Mucosa of descending colon (tissue), 3 donors: ENCODE measurements at regions not wholly inside any gene's neighbourhood (a gene's known extent, or its start where the extent isn't known, plus 50 kb on each side); places are given as distances from the start of the nearest gene placed in this dataset.
"Not testable (repeated sequence)": the region's sequence is repeated elsewhere in the genome, so short reads cannot be mapped to it uniquely, and the experiment has no call there.

ENCODE experiments used
- ATAC-seq: fragments of 200-7000 bp; cut with Tn5 transposase; one replicate; pipeline ENCODE4 v1.9.1; 2020; ENCODE audit warnings: mild to moderate bottlenecking, moderate library complexity
- DNase-seq, 3 donors: peaks; one replicate each; pipeline ENCODE4 v3.0.0-alpha.2; 2020
- H3K36me3 ChIP-seq: fragments of 200-600 bp; one replicate; pipeline ENCODE4 v1.8.0; 2021; ENCODE audit warnings: low read depth, mild to moderate bottlenecking
- H3K4me1 ChIP-seq: fragments of 200-600 bp; one replicate; pipeline ENCODE4 v1.8.0; 2021; ENCODE audit warnings: low read depth, mild to moderate bottlenecking
- H3K4me3 ChIP-seq: fragments of 200-600 bp; one replicate; pipeline ENCODE4 v1.8.0; 2021; ENCODE audit warnings: mild to moderate bottlenecking
- H3K9me3 ChIP-seq: fragments of 200-600 bp; one replicate; pipeline ENCODE4 v1.8.0; 2021; ENCODE audit warnings: mild to moderate bottlenecking
- intact Hi-C, 2 donors: fragments of 100-400 bp; cut with DNase I in 1 of 2; cut with micrococcal nuclease in 1 of 2; formaldehyde crosslinking; loops; one replicate each; pipeline versions ENCODE4 v1.11.0 to v1.11.1; 2022; cut with DNase I, micrococcal nuclease
- TF ChIP-seq, protein P1 (sequence below): fragments of 200-600 bp; IDR thresholded peaks from one replicate; pipeline ENCODE4 v1.8.0; 2022; ENCODE audit warnings: antibody characterized with exemption, mild to moderate bottlenecking
- donor health status: DM: no; HTN: no; CAD: no; lungs with moderate emphysema.
- donor health status: DM: no; HTN: no; CAD: no.
- donor health status: DM: no; HTN: yes; CAD: no.

DNA sequence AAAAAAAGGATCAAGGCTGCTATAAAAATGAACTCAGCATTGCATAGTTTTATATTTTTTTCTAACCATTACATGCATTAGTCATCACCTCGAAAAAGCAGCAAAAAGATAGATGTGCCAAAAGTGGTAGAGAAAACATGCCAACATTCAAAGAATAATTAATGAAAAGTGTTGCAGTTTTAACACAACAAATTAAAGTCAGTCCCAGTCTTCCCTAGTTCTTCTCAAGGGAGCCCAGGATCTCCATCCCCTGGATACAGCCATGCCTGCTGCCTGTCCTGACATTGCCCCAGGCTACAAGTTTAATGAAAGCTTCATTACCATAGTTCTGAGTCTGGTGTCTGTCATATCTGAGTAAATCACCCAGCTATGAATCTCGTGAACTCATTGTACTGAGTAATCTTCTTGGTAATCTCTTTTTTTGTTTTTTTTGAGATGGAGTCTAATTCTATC is 116.6 kb upstream of the KLF12 start:
- no peaks in the 10 kb centered on the region for H3K36me3 ChIP-seq
- intact Hi-C loops: no loop called here
- no peak for ATAC-seq
- no peak overlapping the region for H3K4me3 ChIP-seq
- H3K9me3 ChIP-seq: no peaks in the 10 kb centered on the region
- no peaks in the 10 kb centered on the region for H3K4me1 ChIP-seq
- TF ChIP-seq, protein P1, sequence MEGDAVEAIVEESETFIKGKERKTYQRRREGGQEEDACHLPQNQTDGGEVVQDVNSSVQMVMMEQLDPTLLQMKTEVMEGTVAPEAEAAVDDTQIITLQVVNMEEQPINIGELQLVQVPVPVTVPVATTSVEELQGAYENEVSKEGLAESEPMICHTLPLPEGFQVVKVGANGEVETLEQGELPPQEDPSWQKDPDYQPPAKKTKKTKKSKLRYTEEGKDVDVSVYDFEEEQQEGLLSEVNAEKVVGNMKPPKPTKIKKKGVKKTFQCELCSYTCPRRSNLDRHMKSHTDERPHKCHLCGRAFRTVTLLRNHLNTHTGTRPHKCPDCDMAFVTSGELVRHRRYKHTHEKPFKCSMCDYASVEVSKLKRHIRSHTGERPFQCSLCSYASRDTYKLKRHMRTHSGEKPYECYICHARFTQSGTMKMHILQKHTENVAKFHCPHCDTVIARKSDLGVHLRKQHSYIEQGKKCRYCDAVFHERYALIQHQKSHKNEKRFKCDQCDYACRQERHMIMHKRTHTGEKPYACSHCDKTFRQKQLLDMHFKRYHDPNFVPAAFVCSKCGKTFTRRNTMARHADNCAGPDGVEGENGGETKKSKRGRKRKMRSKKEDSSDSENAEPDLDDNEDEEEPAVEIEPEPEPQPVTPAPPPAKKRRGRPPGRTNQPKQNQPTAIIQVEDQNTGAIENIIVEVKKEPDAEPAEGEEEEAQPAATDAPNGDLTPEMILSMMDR: no peak
- DNase-seq: no peak

DNA sequence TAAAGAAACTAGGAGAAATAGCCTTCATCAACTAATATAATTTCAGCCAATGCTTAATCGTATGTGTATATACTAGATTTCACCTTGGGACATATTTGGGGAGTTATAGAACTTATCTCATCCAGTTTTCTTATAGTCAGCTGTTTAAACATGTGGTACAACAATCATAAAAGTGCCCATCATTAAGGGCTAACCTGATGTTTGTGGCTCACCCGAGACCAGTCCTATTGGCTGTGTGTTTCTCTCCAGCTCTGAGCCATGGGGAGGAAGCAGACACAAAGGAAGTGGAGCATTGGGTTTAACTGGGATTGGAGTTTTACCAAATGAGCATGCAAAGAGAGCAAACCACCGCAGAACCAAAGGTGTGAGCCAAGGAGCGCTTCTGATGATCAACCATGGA is 114.3 kb upstream of the KLF12 start:
- TF ChIP-seq, protein P1: no peak
- peak; percentile 26 for ATAC-seq

DNA sequence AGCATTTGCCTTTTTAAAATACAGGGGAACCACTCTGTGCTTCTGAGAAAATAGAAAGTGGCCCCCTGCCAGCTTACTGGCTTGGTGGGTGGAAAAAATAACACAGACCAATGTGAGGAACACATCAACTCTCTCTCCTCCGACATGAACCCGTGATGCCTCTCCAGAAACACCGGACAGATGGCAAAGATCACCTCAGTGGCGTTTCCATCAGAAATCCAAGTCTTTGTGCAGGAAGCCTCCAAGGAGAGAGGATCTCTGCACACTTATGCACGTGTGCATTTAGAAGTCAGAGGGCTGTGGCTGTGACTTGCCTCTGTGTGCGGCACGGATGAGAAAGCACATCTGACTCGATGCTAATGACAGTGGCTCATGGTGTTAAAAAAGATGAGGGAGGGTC is 112.3 kb upstream of the KLF12 start:
- intact Hi-C loops: no loop called here
- Histone ChIP-seq H3K36me3 (no peaks in the 10 kb centered on the region), H3K4me3 (no peak overlapping the region), H3K4me1 (no peaks in the 10 kb centered on the region), H3K9me3 (no peaks in the 10 kb centered on the region)
- ATAC-seq (no peak), DNase-seq (no peak)
- TF ChIP-seq, protein P1: no peak

More for the DNA sequence above, 114.3 kb upstream of the KLF12 start:
- Histone ChIP-seq H3K9me3 (no peaks in the 10 kb centered on the region), H3K4me3 (no peak overlapping the region), H3K36me3 (no peaks in the 10 kb centered on the region), H3K4me1 (no peaks in the 10 kb centered on the region)
- intact Hi-C loops: no loop called here
- DNase-seq: no peak

DNA sequence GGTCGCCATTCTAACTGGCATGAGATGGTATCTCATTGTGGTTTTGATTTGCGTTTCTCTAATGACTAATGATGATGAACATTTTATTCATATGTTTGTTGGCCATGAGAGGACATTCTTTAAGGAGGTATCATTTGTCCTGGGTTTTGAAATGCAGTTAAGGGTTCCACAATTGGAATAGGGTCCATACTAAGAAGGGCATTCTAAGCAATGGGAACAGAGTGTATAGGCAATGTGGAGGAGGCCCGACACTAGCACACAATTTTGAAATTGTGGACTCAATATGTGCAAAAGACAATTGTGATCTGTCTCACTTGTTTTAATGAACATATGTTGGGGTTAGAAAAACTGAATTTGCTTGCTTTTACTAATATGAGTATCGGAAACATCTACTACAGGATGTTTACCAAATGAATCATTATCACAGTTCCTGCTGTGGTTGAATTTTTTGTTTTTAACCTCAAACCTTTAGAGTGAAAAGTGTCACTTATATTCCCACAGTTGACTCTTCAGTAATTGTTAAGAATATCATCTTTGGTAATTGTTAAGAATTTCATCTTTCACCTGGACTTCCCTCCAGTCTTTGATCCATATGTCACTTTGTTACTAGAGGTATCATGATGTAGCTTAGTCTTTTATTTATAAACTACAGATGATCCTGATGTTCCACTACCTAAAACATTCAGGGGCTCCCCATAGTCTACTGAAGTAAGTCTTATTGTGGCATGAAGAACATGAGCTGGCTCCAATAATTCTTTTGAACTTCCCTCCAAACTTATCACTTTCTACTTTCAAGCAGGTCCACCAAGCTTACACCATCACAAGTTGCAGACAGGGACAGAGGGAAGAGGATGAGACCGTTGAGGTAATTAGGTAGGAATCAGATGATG is 109.7 kb upstream of the KLF12 start:
- peak; percentile 57 for ATAC-seq

DNA sequence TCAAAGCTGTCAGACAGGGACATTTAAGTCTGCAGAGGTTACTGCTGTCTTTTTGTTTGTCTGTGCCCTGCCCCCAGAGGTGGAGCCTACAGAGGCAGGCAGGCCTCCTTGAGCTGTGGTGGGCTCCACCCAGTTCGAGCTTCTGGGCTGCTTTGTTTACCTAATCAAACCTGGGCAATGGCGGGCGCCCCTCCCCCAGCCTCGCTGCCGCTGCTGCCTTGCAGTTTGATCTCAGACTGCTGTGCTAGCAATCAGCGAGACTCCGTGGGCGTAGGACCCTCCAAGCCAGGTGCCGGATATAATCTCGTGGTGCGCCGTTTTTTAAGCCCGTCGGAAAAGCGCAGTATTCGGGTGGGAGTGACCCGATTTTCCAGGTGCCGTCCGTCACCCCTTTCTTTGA is 107.1 kb upstream of the KLF12 start:
- ATAC-seq: not testable (repeated sequence)

More for the DNA sequence above, 109.7 kb upstream of the KLF12 start:
- DNase-seq: no peak
- Histone ChIP-seq H3K4me3 (no peak overlapping the region), H3K36me3 (no peaks in the 10 kb centered on the region), H3K4me1 (no peaks in the 10 kb centered on the region), H3K9me3 (no peaks in the 10 kb centered on the region)
- TF ChIP-seq, protein P1: no peak
- intact Hi-C loops: no loop called here

DNA sequence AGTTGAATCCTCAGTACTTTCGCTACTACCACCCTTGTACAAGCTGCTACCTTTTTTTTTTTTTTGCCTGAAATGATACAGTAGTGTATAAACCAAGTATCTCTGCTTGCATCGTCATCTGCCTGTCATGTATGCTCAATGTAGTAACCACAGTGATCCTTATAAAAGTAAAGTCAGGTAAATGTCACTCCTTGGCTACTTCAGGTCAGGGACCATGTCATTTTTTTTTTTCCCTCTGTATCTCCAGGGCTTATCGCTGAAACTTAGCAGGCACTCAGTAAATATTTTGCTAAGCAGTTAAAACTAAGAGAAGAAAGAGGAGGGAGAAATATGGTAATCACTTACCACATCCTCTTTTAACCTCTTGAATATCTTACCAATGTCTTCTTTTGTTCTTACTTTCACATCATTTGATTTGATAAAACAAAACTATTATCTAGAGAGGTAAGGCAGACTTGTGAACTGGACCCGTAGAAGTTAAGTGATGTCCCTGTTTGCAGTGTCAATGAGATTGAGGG is 96.8 kb upstream of the KLF12 start:
- intact Hi-C loops: no loop called here
- TF ChIP-seq, protein P1: no peak
- H3K36me3 ChIP-seq: no peaks in the 10 kb centered on the region
- no peaks in the 10 kb centered on the region for H3K4me1 ChIP-seq
- DNase-seq (no peak), ATAC-seq (peak; percentile 54)
- H3K9me3 ChIP-seq: no peaks in the 10 kb centered on the region
- H3K4me3 ChIP-seq: no peak overlapping the region

More for the DNA sequence above, 107.1 kb upstream of the KLF12 start:
- H3K4me3 ChIP-seq, intact Hi-C loops, H3K4me1 ChIP-seq, H3K9me3 ChIP-seq, H3K36me3 ChIP-seq: not testable (repeated sequence)
- DNase-seq: peak in 1 of 3 donors; percentile 29
